ENCODE measurements at regions not wholly inside any gene's neighbourhood (a gene's known extent, or its start where the extent isn't known, plus 50 kb on each side); places are given as distances from the start of the nearest gene placed in this dataset.
"Not testable (repeated sequence)": the region's sequence is repeated elsewhere in the genome, so short reads cannot be mapped to it uniquely, and the experiment has no call there.

- Histone ChIP-seq H3K27ac (no peak overlapping the region), H3K27me3 (no peaks in the 10 kb centered on the region), H3K4me1 (no peaks in the 10 kb centered on the region), H3K36me3 (no peaks in the 10 kb centered on the region), H3K4me3 (no peak overlapping the region), H3K9me3 (no peaks in the 10 kb centered on the region)
- intact Hi-C loops (cut with DNase I), result no loop called here
- TF ChIP-seq CTCF (IDR thresholded peaks at IDR 0.05), result no peak
- no peak for DNase-seq (ENCODE audit: low spot score in 2 of 2)
Observed at GRCh38 chr20:47888351-47888750, 103.1 kb upstream of the SULF2 start.

DNA sequence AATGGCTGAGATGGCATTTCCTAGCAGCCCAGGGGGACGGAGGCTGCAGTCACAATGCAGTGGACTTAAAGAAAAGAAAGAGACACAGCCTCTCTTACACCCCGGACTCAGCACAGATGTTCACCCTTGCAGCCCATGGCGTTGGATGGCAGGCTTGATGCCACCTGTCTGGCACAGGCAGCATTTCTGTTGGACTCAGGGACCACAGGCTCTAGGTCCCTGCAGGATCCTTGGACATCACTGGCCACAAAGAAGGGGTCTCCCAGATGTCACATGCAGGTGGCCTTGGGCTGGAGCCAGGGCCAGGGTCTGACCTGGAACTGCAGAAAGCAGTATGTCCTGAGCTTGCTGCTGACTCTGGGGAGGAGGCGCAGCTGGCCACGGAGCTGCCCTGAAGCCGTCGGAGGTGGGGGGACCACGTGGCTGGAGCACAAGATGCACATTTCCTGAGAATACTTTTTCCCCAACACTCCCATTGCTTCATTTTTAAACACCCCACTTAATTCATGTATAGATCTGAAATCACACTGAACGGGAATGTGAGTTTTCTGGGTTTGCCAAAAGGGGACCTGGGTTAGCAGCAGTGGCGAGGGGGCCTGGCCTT is 102.3 kb upstream of the SULF2 start:
- intact Hi-C loops (cut with DNase I), result no loop called here
- Histone ChIP-seq H3K4me1 (no peaks in the 10 kb centered on the region), H3K27ac (no peak overlapping the region), H3K27me3 (no peaks in the 10 kb centered on the region), H3K4me3 (no peak overlapping the region), H3K36me3 (no peaks in the 10 kb centered on the region), H3K9me3 (no peaks in the 10 kb centered on the region)
- DNase-seq (ENCODE audit: low spot score in 2 of 2), result no peak
- TF ChIP-seq CTCF (IDR thresholded peaks at IDR 0.05), result no peak

DNA sequence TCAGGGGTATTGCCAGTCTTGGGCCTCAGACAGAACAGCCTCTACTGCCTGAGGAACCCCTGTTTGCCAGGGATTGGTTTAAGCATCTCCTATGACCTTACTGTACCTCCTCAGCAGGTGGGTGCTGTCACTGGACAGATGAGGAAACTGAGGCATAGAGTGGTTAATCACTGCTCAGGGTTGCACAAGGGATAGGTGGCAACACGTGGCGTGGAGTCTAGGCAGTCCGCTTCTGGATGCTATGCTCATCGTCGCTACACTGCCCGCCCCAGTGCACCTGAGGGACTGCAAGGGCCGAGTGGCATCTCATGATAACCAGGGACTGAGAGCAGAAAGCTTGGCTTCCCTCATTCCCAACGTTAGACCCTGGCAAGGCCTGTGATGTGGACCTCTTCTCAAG is 101.8 kb upstream of the SULF2 start:
- Histone ChIP-seq H3K27ac (no peak overlapping the region), H3K9me3 (no peaks in the 10 kb centered on the region), H3K4me3 (no peak overlapping the region), H3K27me3 (no peaks in the 10 kb centered on the region), H3K36me3 (no peaks in the 10 kb centered on the region), H3K4me1 (no peaks in the 10 kb centered on the region)
- intact Hi-C loops (cut with DNase I), result no loop called here
- DNase-seq (ENCODE audit: low spot score in 2 of 2), result no peak
- no peak for TF ChIP-seq CTCF (IDR thresholded peaks at IDR 0.05)

DNA sequence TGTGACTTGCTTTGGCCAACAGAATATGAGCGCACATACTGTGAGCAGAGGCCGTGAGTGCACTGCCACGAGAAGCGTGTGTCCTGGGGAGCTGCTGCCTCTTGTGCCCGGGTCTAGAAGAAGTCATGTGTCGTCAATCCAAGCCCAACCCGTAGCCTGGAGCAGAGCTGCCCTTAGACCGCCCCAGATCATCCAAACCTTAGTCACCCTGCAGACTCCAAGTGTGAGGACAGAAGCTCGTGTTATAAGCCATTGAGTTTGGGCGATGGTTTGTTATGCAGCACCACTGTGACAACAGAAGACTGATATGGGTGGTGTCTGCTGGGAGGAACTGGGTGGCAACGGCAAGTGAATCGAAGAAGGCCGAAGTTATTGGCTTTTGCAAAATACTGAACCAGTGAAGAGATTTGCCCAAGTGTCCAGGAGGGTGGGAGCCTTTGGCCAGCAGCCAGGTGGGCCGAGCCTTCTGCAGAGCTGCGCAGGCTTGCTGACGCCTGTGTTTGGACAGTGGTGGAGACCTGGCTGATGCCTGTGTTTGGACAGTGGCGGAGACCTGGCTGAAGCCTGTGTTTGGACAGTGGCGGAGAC is 101.3 kb upstream of the SULF2 start:
- Histone ChIP-seq H3K27me3 (no peaks in the 10 kb centered on the region), H3K9me3 (no peaks in the 10 kb centered on the region), H3K4me3 (no peak overlapping the region), H3K36me3 (no peaks in the 10 kb centered on the region), H3K4me1 (no peaks in the 10 kb centered on the region), H3K27ac (no peak overlapping the region)
- intact Hi-C loops (cut with DNase I), result no loop called here
- TF ChIP-seq CTCF (IDR thresholded peaks at IDR 0.05), result no peak
- no peak for DNase-seq (ENCODE audit: low spot score in 2 of 2)

- DNase-seq (ENCODE audit: low spot score in 2 of 2), result no peak
- H3K4me1 ChIP-seq, result no peaks in the 10 kb centered on the region
- no peak overlapping the region for H3K4me3 ChIP-seq
- H3K9me3 ChIP-seq, result no peaks in the 10 kb centered on the region
- H3K27me3 ChIP-seq, result no peaks in the 10 kb centered on the region
- H3K36me3 ChIP-seq, result no peaks in the 10 kb centered on the region
- no peak for TF ChIP-seq CTCF (IDR thresholded peaks at IDR 0.05)
- intact Hi-C loops (cut with DNase I), result no loop called here
- H3K27ac ChIP-seq, result no peak overlapping the region
Observed at GRCh38 chr20:47885909-47886453, 100.7 kb upstream of the SULF2 start.

DNA sequence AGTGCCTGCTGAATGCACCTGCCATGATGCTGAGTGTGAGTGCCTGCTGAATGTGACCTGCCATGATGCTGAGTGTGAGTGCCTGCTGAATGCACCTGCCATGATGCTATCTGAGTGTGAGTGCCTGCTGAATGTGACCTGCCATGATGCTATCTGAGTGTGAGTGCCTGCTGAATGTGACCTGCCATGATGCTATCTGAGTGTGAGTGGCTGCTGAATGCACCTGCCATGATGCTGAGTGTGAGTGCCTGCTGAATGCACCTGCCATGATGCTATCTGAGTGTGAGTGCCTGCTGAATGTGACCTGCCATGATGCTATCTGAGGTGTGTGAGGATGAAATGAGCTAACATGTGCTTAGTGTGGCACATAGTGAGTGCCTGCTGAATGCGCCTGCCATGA is 98.7 kb upstream of the SULF2 start:
- intact Hi-C loops (cut with DNase I); DNase-seq (ENCODE audit: low spot score in 2 of 2); H3K4me1 ChIP-seq: not testable (repeated sequence)

More for the DNA sequence above, 98.7 kb upstream of the SULF2 start:
- H3K36me3 ChIP-seq, H3K27me3 ChIP-seq, H3K9me3 ChIP-seq, H3K4me3 ChIP-seq, H3K27ac ChIP-seq: not testable (repeated sequence)

All from ascending aorta (tissue), 2 donors.